Astrocyte (in vitro differentiated cells and primary cell): ENCODE measurements at regions not wholly inside any gene's neighbourhood (a gene's known extent, or its start where the extent isn't known, plus 50 kb on each side); places are given as distances from the start of the nearest gene placed in this dataset.

Source experiments
- DNase-seq: peaks from one replicate; pipeline ENCODE4 v3.0.0-alpha.2; 2010; ENCODE audit warnings: low read depth
- FAIRE-seq: peaks from 2 replicates; lab custom pipeline; 2011; peaks lifted over from hg19 to GRCh38; lab: Jason Lieb, UNC
- H2AFZ ChIP-seq: 2 replicates; pipeline ENCODE4 v1.6.0; 2012; ENCODE audit warnings: low read depth, low read length, inconsistent platforms
- H3K27ac ChIP-seq: 2 replicates; pipeline ENCODE4 v1.5.1; 2011; ENCODE audit warnings: low read depth, low read length, inconsistent platforms
- H3K27me3 ChIP-seq: 2 replicates; pipeline ENCODE4 v1.6.0; 2011; ENCODE audit warnings: low read length, inconsistent platforms; ENCODE audit not compliant: insufficient read depth
- H3K36me3 ChIP-seq: 2 replicates; pipeline ENCODE4 v1.5.1; 2011; ENCODE audit warnings: low read length, inconsistent platforms; ENCODE audit not compliant: insufficient read depth
- H3K4me1 ChIP-seq: 2 replicates; pipeline ENCODE4 v1.5.1; 2011; ENCODE audit warnings: low read length, inconsistent platforms; ENCODE audit not compliant: insufficient read depth
- H3K4me2 ChIP-seq: 2 replicates; pipeline ENCODE4 v1.6.0; 2012; ENCODE audit warnings: low read length, inconsistent platforms
- H3K4me3 ChIP-seq: 2 replicates; pipeline ENCODE4 v1.5.1; 2011; ENCODE audit warnings: low read depth, mild to moderate bottlenecking, low read length, inconsistent platforms; ENCODE audit not compliant: insufficient read depth
- H3K79me2 ChIP-seq: 2 replicates; pipeline ENCODE4 v1.6.0; 2012; ENCODE audit warnings: mild to moderate bottlenecking, low read length, inconsistent platforms; ENCODE audit not compliant: insufficient read depth
- H3K9ac ChIP-seq: 2 replicates; pipeline ENCODE4 v1.6.0; 2012; ENCODE audit warnings: mild to moderate bottlenecking, low read length, inconsistent platforms
- H3K9me3 ChIP-seq: 2 replicates; pipeline ENCODE4 v1.5.1; 2012; ENCODE audit warnings: low read depth, mild to moderate bottlenecking, low read length, inconsistent platforms; ENCODE audit not compliant: insufficient read depth
- H4K20me1 ChIP-seq: 2 replicates; pipeline ENCODE4 v1.6.0; 2012; ENCODE audit warnings: low read length, inconsistent platforms; ENCODE audit not compliant: insufficient read depth
- H3K27ac Mint-ChIP-seq: one replicate; pipeline ENCODE4 v1.8.0; 2021; ENCODE audit warnings: mild to moderate bottlenecking, mixed read lengths; ENCODE audit not compliant: unreplicated experiment
- H3K27me3 Mint-ChIP-seq: one replicate; pipeline ENCODE4 v1.8.0; 2021; ENCODE audit warnings: low read depth, mixed read lengths; ENCODE audit not compliant: unreplicated experiment
- H3K36me3 Mint-ChIP-seq: one replicate; pipeline ENCODE4 v1.8.0; 2021; ENCODE audit warnings: low read depth, mixed read lengths; ENCODE audit not compliant: unreplicated experiment
- H3K4me1 Mint-ChIP-seq: one replicate; pipeline ENCODE4 v1.8.0; 2021; ENCODE audit warnings: low read depth, mixed read lengths; ENCODE audit not compliant: unreplicated experiment
- H3K4me3 Mint-ChIP-seq: one replicate; pipeline ENCODE4 v1.8.0; 2021; ENCODE audit warnings: mild to moderate bottlenecking, moderate library complexity, mixed read lengths; ENCODE audit not compliant: unreplicated experiment
- H3K9me3 Mint-ChIP-seq: one replicate; pipeline ENCODE4 v1.8.0; 2021; ENCODE audit warnings: mild to moderate bottlenecking, mixed read lengths; ENCODE audit not compliant: unreplicated experiment
- CTCF ChIP-seq: IDR thresholded peaks from 2 replicates; pipeline ENCODE4 v1.5.1; 2011; ENCODE audit warnings: low read depth, mild to moderate bottlenecking, inconsistent platforms, low read length, moderate library complexity; ENCODE audit not compliant: insufficient read depth
- EZH2 ChIP-seq: IDR thresholded peaks from 2 replicates; pipeline ENCODE4 v1.6.1; 2012; ENCODE audit warnings: mild to moderate bottlenecking, low read length, inconsistent platforms; ENCODE audit not compliant: insufficient read depth

- H3K9me3 ChIP-seq = no peaks in the 10 kb centered on the region
- no peak overlapping the region for H3K27ac Mint-ChIP-seq
- H3K9ac ChIP-seq = no peak overlapping the region
- H3K4me3 Mint-ChIP-seq = no peak overlapping the region
- H2AFZ ChIP-seq = no peak overlapping the region
- no peaks in the 10 kb centered on the region for H3K27me3 ChIP-seq
- no peak for DNase-seq
- H3K4me1 Mint-ChIP-seq = peaks cover 1% of the 10 kb centered on the region
- no peaks in the 10 kb centered on the region for H3K36me3 ChIP-seq
- H3K36me3 Mint-ChIP-seq = no peaks in the 10 kb centered on the region
- TF ChIP-seq CTCF = no peak
- TF ChIP-seq EZH2 = no peak
- no peak overlapping the region for H3K4me3 ChIP-seq
- H3K4me2 ChIP-seq = no peak overlapping the region
- H3K79me2 ChIP-seq = no peaks in the 10 kb centered on the region
- H3K4me1 ChIP-seq = no peaks in the 10 kb centered on the region
- no peak for FAIRE-seq
- H3K27me3 Mint-ChIP-seq = no peaks in the 10 kb centered on the region
- no peak overlapping the region for H3K27ac ChIP-seq
- no peaks in the 10 kb centered on the region for H4K20me1 ChIP-seq
- H3K9me3 Mint-ChIP-seq = no peaks in the 10 kb centered on the region
Measured at GRCh38 chr5:116673453-116673852, 98.8 kb upstream of the SEMA6A start.

GRCh38 chr5:116672203-116672602, 97.6 kb upstream of the SEMA6A start:
- no peak overlapping the region for H3K9ac ChIP-seq
- no peak overlapping the region for H3K27ac ChIP-seq
- no peaks in the 10 kb centered on the region for H3K9me3 Mint-ChIP-seq
- no peaks in the 10 kb centered on the region for H3K27me3 ChIP-seq
- DNase-seq (no peak), FAIRE-seq (no peak)
- no peak overlapping the region for H3K4me3 ChIP-seq
- no peaks in the 10 kb centered on the region for H3K9me3 ChIP-seq
- TF ChIP-seq EZH2 (no peak), CTCF (no peak)
- H3K36me3 Mint-ChIP-seq = no peaks in the 10 kb centered on the region
- no peaks in the 10 kb centered on the region for H3K27me3 Mint-ChIP-seq
- no peak overlapping the region for H3K4me2 ChIP-seq
- no peaks in the 10 kb centered on the region for H3K4me1 ChIP-seq
- H3K4me3 Mint-ChIP-seq = no peak overlapping the region
- no peaks in the 10 kb centered on the region for H3K79me2 ChIP-seq
- H3K4me1 Mint-ChIP-seq = peaks cover 1% of the 10 kb centered on the region
- no peak overlapping the region for H2AFZ ChIP-seq
- H3K27ac Mint-ChIP-seq = no peak overlapping the region
- no peaks in the 10 kb centered on the region for H4K20me1 ChIP-seq
- no peaks in the 10 kb centered on the region for H3K36me3 ChIP-seq

- no peak overlapping the region for H2AFZ ChIP-seq
- no peaks in the 10 kb centered on the region for H4K20me1 ChIP-seq
- H3K9me3 ChIP-seq = no peaks in the 10 kb centered on the region
- H3K4me1 Mint-ChIP-seq = peaks cover 1% of the 10 kb centered on the region
- H3K27me3 Mint-ChIP-seq = no peaks in the 10 kb centered on the region
- no peak overlapping the region for H3K27ac ChIP-seq
- no peak overlapping the region for H3K4me2 ChIP-seq
- no peak overlapping the region for H3K4me3 Mint-ChIP-seq
- no peak overlapping the region for H3K9ac ChIP-seq
- H3K36me3 Mint-ChIP-seq = no peaks in the 10 kb centered on the region
- no peaks in the 10 kb centered on the region for H3K9me3 Mint-ChIP-seq
- no peak overlapping the region for H3K27ac Mint-ChIP-seq
- no peaks in the 10 kb centered on the region for H3K27me3 ChIP-seq
- TF ChIP-seq CTCF (no peak), EZH2 (no peak)
- H3K4me3 ChIP-seq = no peak overlapping the region
- no peaks in the 10 kb centered on the region for H3K79me2 ChIP-seq
- DNase-seq (no peak), FAIRE-seq (no peak)
- no peaks in the 10 kb centered on the region for H3K36me3 ChIP-seq
- H3K4me1 ChIP-seq = no peaks in the 10 kb centered on the region
Measured at GRCh38 chr5:116671211-116671736, 96.7 kb upstream of the SEMA6A start.
